Nephron progenitor cell (in vitro differentiated cells): ENCODE measurements at regions not wholly inside any gene's neighbourhood (a gene's known extent, or its start where the extent isn't known, plus 50 kb on each side); places are given as distances from the start of the nearest gene placed in this dataset.

ENCODE experiments used
- DNase-seq: peaks from one replicate; pipeline ENCODE4 v3.0.0; 2021
- H3K27ac Mint-ChIP-seq: 2 replicates; pipeline ENCODE4 v1.8.0; 2021; ENCODE audit warnings: mild to moderate bottlenecking, moderate library complexity, mixed read lengths
- H3K27me3 Mint-ChIP-seq: 2 replicates; pipeline ENCODE4 v1.8.0; 2021; ENCODE audit warnings: mild to moderate bottlenecking, low read depth, mixed read lengths; ENCODE audit not compliant: poor library complexity
- H3K36me3 Mint-ChIP-seq: 2 replicates; pipeline ENCODE4 v1.8.0; 2021; ENCODE audit warnings: low read depth, mixed read lengths
- H3K4me1 Mint-ChIP-seq: 2 replicates; pipeline ENCODE4 v1.8.0; 2021; ENCODE audit warnings: mixed read lengths
- H3K4me3 Mint-ChIP-seq: 2 replicates; pipeline ENCODE4 v1.8.0; 2021; ENCODE audit warnings: mild to moderate bottlenecking, moderate library complexity, mixed read lengths
- H3K9me3 Mint-ChIP-seq: 2 replicates; pipeline ENCODE4 v1.8.0; 2021; ENCODE audit warnings: mild to moderate bottlenecking, moderate library complexity, mixed read lengths
- TF ChIP-seq, protein P1 (sequence below): fragments of 200-600 bp; sonication (generic); IDR thresholded peaks from 2 replicates; pipeline ENCODE4 v1.5.0; 2021; ENCODE audit warnings: antibody characterized with exemption

DNA sequence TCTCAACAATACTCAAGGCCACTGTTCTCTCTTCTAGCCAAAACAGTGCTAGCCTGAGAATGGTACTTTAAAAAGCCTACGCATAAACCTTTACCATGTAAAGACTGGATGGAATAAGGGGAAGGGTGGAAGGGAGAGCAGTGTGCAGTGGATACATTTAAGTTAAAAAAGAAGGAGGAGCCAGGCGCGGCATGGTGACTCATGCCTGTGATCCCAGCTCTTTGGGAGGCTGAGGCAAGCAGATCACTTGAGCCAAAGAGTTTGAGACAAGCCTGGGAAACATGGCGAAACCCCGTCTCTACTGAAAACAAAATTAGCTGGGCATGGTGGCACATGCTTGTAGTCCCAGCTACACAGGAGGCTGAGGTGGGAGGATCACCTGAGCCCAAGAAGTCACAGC is 127.7 kb upstream of the KIF2A start:
- Mint-ChIP-seq H3K27ac (no peak overlapping the region), H3K4me1 (no peaks in the 10 kb centered on the region), H3K9me3 (no peaks in the 10 kb centered on the region), H3K36me3 (no peaks in the 10 kb centered on the region), H3K4me3 (no peak overlapping the region), H3K27me3 (peaks cover 9% of the 10 kb centered on the region)
- no peak for DNase-seq
- TF ChIP-seq, protein P1, sequence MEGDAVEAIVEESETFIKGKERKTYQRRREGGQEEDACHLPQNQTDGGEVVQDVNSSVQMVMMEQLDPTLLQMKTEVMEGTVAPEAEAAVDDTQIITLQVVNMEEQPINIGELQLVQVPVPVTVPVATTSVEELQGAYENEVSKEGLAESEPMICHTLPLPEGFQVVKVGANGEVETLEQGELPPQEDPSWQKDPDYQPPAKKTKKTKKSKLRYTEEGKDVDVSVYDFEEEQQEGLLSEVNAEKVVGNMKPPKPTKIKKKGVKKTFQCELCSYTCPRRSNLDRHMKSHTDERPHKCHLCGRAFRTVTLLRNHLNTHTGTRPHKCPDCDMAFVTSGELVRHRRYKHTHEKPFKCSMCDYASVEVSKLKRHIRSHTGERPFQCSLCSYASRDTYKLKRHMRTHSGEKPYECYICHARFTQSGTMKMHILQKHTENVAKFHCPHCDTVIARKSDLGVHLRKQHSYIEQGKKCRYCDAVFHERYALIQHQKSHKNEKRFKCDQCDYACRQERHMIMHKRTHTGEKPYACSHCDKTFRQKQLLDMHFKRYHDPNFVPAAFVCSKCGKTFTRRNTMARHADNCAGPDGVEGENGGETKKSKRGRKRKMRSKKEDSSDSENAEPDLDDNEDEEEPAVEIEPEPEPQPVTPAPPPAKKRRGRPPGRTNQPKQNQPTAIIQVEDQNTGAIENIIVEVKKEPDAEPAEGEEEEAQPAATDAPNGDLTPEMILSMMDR, result no peak

DNA sequence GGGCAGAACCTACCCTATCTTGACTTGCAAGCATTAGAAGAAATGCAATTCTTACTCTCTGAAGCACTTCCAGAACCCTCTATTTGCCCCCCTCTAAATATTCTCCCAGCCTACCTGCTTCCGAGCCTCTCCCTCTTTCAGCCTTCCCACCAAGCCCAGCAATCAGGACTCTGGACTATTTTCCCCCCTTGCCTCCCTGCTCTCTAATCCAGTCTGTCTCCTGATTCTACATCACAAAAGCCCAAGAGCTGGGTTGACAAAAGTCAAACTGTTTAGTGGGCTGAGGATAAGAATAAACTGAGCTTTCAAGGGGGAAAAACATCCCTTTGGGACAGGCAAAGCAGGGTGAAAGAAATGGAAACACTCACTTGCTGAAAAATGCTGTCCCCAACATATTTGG is 123.2 kb upstream of the KIF2A start:
- Mint-ChIP-seq H3K36me3 (no peaks in the 10 kb centered on the region), H3K4me3 (no peak overlapping the region), H3K27me3 (peaks cover 3% of the 10 kb centered on the region), H3K9me3 (no peaks in the 10 kb centered on the region), H3K27ac (no peak overlapping the region), H3K4me1 (no peaks in the 10 kb centered on the region)
- TF ChIP-seq, protein P1, result no peak
- no peak for DNase-seq

DNA sequence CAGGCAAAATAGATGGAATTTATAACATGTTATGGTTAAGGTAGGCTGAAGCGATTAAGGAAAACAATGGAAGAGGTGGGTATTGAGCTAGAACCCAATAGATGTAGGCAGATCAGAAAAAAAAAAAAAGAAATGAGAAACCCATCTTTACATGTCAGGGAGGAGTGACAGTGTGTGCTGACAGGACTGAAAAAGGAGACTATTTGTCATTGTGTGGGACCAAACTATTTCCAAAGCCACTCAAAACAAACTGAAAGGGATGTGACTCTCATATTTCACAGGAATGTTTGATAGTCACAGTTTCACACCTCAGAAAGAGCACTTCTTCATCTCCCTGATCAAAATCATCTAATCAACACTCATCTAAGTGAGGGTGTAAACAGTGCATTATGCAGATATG is 122.3 kb upstream of the KIF2A start:
- Mint-ChIP-seq H3K4me1 (no peaks in the 10 kb centered on the region), H3K4me3 (no peak overlapping the region), H3K9me3 (peaks cover under 1% of the 10 kb centered on the region), H3K27me3 (peaks cover 3% of the 10 kb centered on the region), H3K36me3 (no peaks in the 10 kb centered on the region), H3K27ac (no peak overlapping the region)
- TF ChIP-seq, protein P1, result no peak
- no peak for DNase-seq

DNA sequence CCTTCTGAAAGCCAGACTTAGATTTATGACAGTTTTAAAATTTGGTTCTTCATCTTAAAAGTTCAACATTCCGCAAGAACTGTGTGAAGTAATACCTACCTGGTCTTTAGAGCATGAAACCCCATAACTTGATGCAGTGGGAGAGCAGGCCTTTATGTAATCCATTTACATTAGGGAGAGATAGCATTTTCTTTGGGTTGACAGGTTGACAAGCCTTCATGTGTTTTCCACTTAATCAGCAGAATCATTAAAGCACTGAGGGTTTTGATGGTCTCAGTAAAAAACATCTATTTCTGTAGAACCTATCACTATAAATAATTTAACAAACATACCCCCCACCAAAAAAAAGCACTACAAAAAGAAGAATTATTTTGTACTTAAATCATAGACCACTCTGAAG is 121.6 kb upstream of the KIF2A start:
- DNase-seq, result no peak
- no peaks in the 10 kb centered on the region for H3K4me1 Mint-ChIP-seq
- H3K4me3 Mint-ChIP-seq, result no peak overlapping the region
- no peak overlapping the region for H3K27ac Mint-ChIP-seq
- H3K27me3 Mint-ChIP-seq, result no peaks in the 10 kb centered on the region
- no peaks in the 10 kb centered on the region for H3K36me3 Mint-ChIP-seq
- TF ChIP-seq, protein P1, result no peak
- H3K9me3 Mint-ChIP-seq, result peaks cover 4% of the 10 kb centered on the region

DNA sequence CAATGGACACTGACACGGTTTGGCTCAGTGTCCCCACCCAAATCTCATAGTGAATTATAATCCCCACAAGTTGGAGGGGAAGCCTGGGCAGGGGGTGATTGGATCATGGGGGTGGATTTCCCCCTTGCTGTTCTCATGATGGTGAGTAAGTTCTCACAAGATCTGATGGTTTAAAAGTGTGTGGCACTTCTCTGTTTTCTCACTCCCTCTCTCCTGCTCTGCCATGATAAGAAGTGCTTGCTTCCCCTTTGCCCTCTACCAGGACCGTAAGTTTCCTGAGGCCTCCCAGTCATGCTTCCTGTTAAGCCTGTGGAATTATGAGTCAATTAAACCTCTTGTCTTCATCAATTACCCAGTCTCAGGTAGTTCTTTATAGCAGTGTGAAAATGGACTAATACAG is 115.8 kb upstream of the KIF2A start:
- H3K27ac Mint-ChIP-seq, result no peak overlapping the region
- H3K36me3 Mint-ChIP-seq, result no peaks in the 10 kb centered on the region
- no peaks in the 10 kb centered on the region for H3K27me3 Mint-ChIP-seq
- H3K4me3 Mint-ChIP-seq, result no peak overlapping the region
- TF ChIP-seq, protein P1, result no peak
- H3K4me1 Mint-ChIP-seq, result no peaks in the 10 kb centered on the region
- no peak for DNase-seq
- H3K9me3 Mint-ChIP-seq, result peaks cover 32% of the 10 kb centered on the region

DNA sequence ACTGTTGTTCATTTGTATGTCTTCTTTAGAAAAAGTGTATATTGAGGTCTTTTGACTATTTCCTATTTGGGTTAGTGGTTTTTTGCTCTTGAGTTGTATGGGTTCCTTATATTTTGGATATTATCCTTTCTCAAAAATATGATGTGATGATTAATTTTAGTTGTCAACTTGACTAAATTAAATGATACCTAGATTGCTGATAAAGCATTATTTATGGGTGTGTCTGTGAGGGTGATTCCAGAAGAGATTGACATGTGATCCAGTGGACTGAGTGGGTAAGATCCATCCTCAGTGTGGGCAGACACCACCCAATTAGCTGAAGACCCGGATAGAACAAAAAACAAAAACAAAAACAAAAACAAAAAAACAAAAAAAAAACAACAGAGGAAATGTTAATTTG is 115.1 kb upstream of the KIF2A start:
- H3K4me3 Mint-ChIP-seq, result no peak overlapping the region
- no peak overlapping the region for H3K27ac Mint-ChIP-seq
- no peaks in the 10 kb centered on the region for H3K27me3 Mint-ChIP-seq
- no peak for DNase-seq
- no peaks in the 10 kb centered on the region for H3K4me1 Mint-ChIP-seq
- peaks cover 32% of the 10 kb centered on the region for H3K9me3 Mint-ChIP-seq
- TF ChIP-seq, protein P1, result no peak
- H3K36me3 Mint-ChIP-seq, result no peaks in the 10 kb centered on the region
